NCI-H82 treated with DMSO at 0.1 percent for 48 hours (cell line): ENCODE measurements at regions not wholly inside any gene's neighbourhood (a gene's known extent, or its start where the extent isn't known, plus 50 kb on each side); places are given as distances from the start of the nearest gene placed in this dataset.

Source experiments
- DNase-seq: peaks from one replicate; lab custom pipeline; 2025; ENCODE audit not compliant: unreplicated experiment; lab: John Stamatoyannopoulos, UW

GRCh38 chr9:86732514-86733171 lies 214.7 kb downstream of the GAS1 start:
- no peak for DNase-seq

GRCh38 chr9:86731511-86732063 lies 215.7 kb downstream of the GAS1 start:
- DNase-seq, result no peak

- no peak for DNase-seq
Observed at GRCh38 chr9:86730163-86730928, 217.0 kb downstream of the GAS1 start.

GRCh38 chr9:86724529-86724928 lies 222.8 kb downstream of the GAS1 start:
- DNase-seq, result no peak

GRCh38 chr9:86723346-86723745 lies 224.0 kb downstream of the GAS1 start:
- DNase-seq, result no peak

GRCh38 chr9:86722706-86723075 lies 224.6 kb downstream of the GAS1 start:
- DNase-seq, result no peak

- no peak for DNase-seq
Observed at GRCh38 chr9:86721843-86722705, 225.2 kb downstream of the GAS1 start.

- no peak for DNase-seq
Observed at GRCh38 chr9:86721226-86721781, 226.0 kb downstream of the GAS1 start.

- no peak for DNase-seq
Observed at GRCh38 chr9:86720639-86721225, 226.6 kb downstream of the GAS1 start.

GRCh38 chr9:86718388-86719049 lies 228.8 kb downstream of the GAS1 start:
- no peak for DNase-seq

GRCh38 chr9:86716326-86716922 lies 230.9 kb downstream of the GAS1 start:
- no peak for DNase-seq

- DNase-seq, result no peak
Observed at GRCh38 chr9:86714999-86715398, 232.3 kb downstream of the GAS1 start.

- DNase-seq, result no peak
Observed at GRCh38 chr9:86713970-86714369, 233.3 kb downstream of the GAS1 start.

- DNase-seq, result no peak
Observed at GRCh38 chr9:86713470-86713869, 233.8 kb downstream of the GAS1 start.

GRCh38 chr9:86708918-86709835 lies 238.1 kb downstream of the GAS1 start:
- no peak for DNase-seq

GRCh38 chr9:86707932-86708510 lies 239.3 kb downstream of the GAS1 start:
- no peak for DNase-seq

- DNase-seq, result no peak
Observed at GRCh38 chr9:86706391-86706790, 240.9 kb downstream of the GAS1 start.

- no peak for DNase-seq
Observed at GRCh38 chr9:86705490-86705889, 241.8 kb downstream of the GAS1 start.
